ENCODE measurements at regions not wholly inside any gene's neighbourhood (a gene's known extent, or its start where the extent isn't known, plus 50 kb on each side); places are given as distances from the start of the nearest gene placed in this dataset.

GRCh38 chr1:193741228-193741627 is 554.8 kb upstream of the B3GALT2 start:
- TF ChIP-seq POLR2AphosphoS5 (IDR thresholded peaks at IDR 0.05): no peak
- TF ChIP-seq CTCF (IDR thresholded peaks at IDR 0.05): no peak
- TF ChIP-seq EP300 (IDR thresholded peaks at IDR 0.05): no peak
